ENCODE measurements at regions not wholly inside any gene's neighbourhood (a gene's known extent, or its start where the extent isn't known, plus 50 kb on each side); places are given as distances from the start of the nearest gene placed in this dataset.

DNA sequence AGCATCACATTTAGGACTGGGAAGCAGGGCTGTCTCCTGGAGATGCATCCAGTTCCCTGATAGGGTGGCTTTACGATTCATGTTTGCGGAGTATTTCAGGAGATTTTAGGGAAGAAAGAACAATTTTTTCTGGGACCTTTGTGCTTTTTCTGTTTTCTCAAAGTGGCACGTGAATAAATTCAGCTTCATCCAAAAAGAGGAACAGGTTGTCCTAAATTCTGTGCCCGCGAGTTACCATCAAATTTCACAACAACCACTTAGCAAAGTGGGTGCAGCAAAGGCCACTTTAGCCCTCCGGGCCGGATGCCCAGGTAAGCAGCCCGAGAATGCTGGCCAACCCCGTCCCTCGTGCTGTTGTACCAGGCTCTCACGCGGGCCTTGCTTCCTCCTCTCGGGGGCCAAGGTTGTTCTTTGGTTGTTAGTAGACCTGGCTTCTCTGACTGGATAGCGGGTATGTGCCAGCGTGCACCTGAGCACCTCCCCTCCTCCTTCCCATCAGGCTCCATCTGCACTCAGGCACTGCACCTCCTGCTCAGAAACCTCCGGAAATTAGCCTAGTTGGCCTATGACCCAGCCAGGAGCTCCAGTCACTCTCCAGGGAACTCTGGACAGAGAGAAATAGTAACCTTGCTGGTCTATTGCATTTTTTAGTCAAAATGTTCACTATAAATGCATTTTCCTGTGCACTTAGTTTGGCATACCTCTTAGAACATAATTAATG lies 83.0 kb downstream of the CMPK2 start:
- DNase-seq (ENCODE audit: low spot score) = no peak

GRCh38 chr2:6783238-6783614 lies 82.5 kb downstream of the CMPK2 start:
- DNase-seq (ENCODE audit: low spot score) = no peak

GRCh38 chr2:6784291-6784690 lies 81.4 kb downstream of the CMPK2 start:
- DNase-seq (ENCODE audit: low spot score) = no peak

- no peak for DNase-seq (ENCODE audit: low spot score)
These were observed 80.2 kb downstream of the CMPK2 start for GRCh38 chr2:6785493-6785892.

DNA sequence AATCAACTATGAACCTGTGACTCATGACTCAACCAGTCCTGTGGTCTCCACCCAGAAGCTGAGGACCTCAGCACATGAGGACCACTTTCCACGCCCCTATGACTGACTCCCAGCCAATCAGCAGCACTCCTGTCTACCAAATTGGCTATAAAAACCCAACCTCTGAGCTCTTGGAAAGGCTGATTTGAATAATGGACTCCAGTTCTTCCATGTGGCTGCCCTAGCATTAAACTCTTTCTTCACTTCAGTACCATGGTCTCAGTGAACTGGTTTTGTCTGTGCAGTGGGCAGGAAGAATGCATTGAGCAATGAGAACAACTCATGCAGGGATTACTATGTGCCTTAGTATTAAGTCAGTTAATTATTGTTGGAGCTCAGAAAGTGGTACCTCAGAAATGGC lies 78.3 kb downstream of the CMPK2 start:
- no peak for DNase-seq (ENCODE audit: low spot score)

- no peak for DNase-seq (ENCODE audit: low spot score)
These were observed 77.1 kb downstream of the CMPK2 start for GRCh38 chr2:6788614-6789013.

- DNase-seq (ENCODE audit: low spot score) = no peak
These were observed 76.1 kb downstream of the CMPK2 start for GRCh38 chr2:6789559-6790138.

GRCh38 chr2:6791682-6792081 lies 74.0 kb downstream of the CMPK2 start:
- peak; percentile 49 for DNase-seq (ENCODE audit: low spot score)

- no peak for DNase-seq (ENCODE audit: low spot score)
These were observed 72.8 kb downstream of the CMPK2 start for GRCh38 chr2:6792883-6793282.

GRCh38 chr2:6793371-6793770 lies 72.3 kb downstream of the CMPK2 start:
- DNase-seq (ENCODE audit: low spot score) = no peak

GRCh38 chr2:6793913-6794312 lies 71.8 kb downstream of the CMPK2 start:
- no peak for DNase-seq (ENCODE audit: low spot score)

GRCh38 chr2:6794448-6794847 lies 71.3 kb downstream of the CMPK2 start:
- DNase-seq (ENCODE audit: low spot score) = no peak

Data from iPS-NIHi11 (cell line).